Neural progenitor cell (in vitro differentiated cells): ENCODE measurements at regions not wholly inside any gene's neighbourhood (a gene's known extent, or its start where the extent isn't known, plus 50 kb on each side); places are given as distances from the start of the nearest gene placed in this dataset.

ENCODE experiments used
- DNase-seq: peaks from one replicate; pipeline ENCODE4 v3.0.0-alpha.2; 2016; ENCODE audit warnings: low spot score
- H2AFZ ChIP-seq: fragments of 200-600 bp; sonication (generic); replicated peaks from 2 replicates; pipeline ENCODE4 v1.6.1; 2016; ENCODE audit warnings: antibody characterized with exemption
- H3F3A ChIP-seq: fragments of 200-600 bp; sonication (generic); 2 replicates; pipeline ENCODE4 v1.6.1; 2016; ENCODE audit warnings: antibody characterized with exemption, low read depth
- H3K27ac ChIP-seq: fragments of 200-600 bp; sonication (generic); 2 replicates; pipeline ENCODE4 v1.5.1; 2016; ENCODE audit warnings: mild to moderate bottlenecking
- H3K27me3 ChIP-seq: fragments of 200-600 bp; sonication (generic); 2 replicates; pipeline ENCODE4 v1.6.1; 2016; ENCODE audit warnings: mild to moderate bottlenecking, moderate library complexity
- H3K36me3 ChIP-seq: fragments of 200-600 bp; sonication (generic); 2 replicates; pipeline ENCODE4 v1.5.1; 2016
- H3K4me1 ChIP-seq: fragments of 200-600 bp; sonication (generic); 2 replicates; pipeline ENCODE4 v1.6.1; 2016; ENCODE audit warnings: mixed run types
- H3K4me2 ChIP-seq: fragments of 200-600 bp; sonication (generic); 2 replicates; pipeline ENCODE4 v1.6.1; 2016
- H3K4me3 ChIP-seq: fragments of 200-600 bp; sonication (generic); 2 replicates; pipeline ENCODE4 v1.5.1; 2016
- H3K79me2 ChIP-seq: fragments of 200-600 bp; sonication (generic); 2 replicates; pipeline ENCODE4 v1.6.1; 2016; ENCODE audit warnings: low read depth
- H3K9ac ChIP-seq: fragments of 200-600 bp; sonication (generic); 2 replicates; pipeline ENCODE4 v1.6.1; 2016
- H3K9me3 ChIP-seq: fragments of 200-600 bp; sonication (generic); 2 replicates; pipeline ENCODE4 v1.5.1; 2016; ENCODE audit warnings: low read depth
- H4K20me1 ChIP-seq: fragments of 200-600 bp; sonication (generic); 2 replicates; pipeline ENCODE4 v1.6.1; 2016; ENCODE audit warnings: low read depth
- H3K27ac Mint-ChIP-seq: 3 replicates; pipeline ENCODE4 v1.8.0; 2021; ENCODE audit warnings: mixed read lengths
- H3K27me3 Mint-ChIP-seq: 2 replicates; pipeline ENCODE4 v1.8.0; 2022; ENCODE audit warnings: low read depth, mild to moderate bottlenecking, inconsistent platforms, moderate library complexity, mixed read lengths; ENCODE audit not compliant: insufficient read depth
- H3K36me3 Mint-ChIP-seq: 3 replicates; pipeline ENCODE4 v1.8.0; 2021; ENCODE audit warnings: mixed read lengths
- H3K4me1 Mint-ChIP-seq: 3 replicates; pipeline ENCODE4 v1.8.0; 2021; ENCODE audit warnings: mixed read lengths
- H3K4me3 Mint-ChIP-seq: 3 replicates; pipeline ENCODE4 v1.8.0; 2021; ENCODE audit warnings: mild to moderate bottlenecking, moderate library complexity, mixed read lengths
- H3K9me3 Mint-ChIP-seq: 3 replicates; pipeline ENCODE4 v1.8.0; 2020; ENCODE audit warnings: mixed read lengths
- CTCF ChIP-seq: fragments of 200-600 bp; sonication (generic); IDR thresholded peaks from 2 replicates; pipeline ENCODE4 v1.5.1; 2017; ENCODE audit warnings: antibody characterized with exemption, mild to moderate bottlenecking
- EZH2 ChIP-seq: fragments of 200-600 bp; sonication (generic); IDR thresholded peaks from 2 replicates; pipeline ENCODE4 v1.6.1; 2017; ENCODE audit warnings: antibody characterized with exemption, mild to moderate bottlenecking, moderate library complexity
- EZH2phosphoT487 ChIP-seq: fragments of 200-600 bp; sonication (generic); IDR thresholded peaks from 2 replicates; pipeline ENCODE4 v1.6.1; 2017; ENCODE audit warnings: antibody characterized with exemption

GRCh38 chr3:146732325-146732724 is 127.2 kb upstream of the PLSCR5 start:
- peaks cover 15% of the 10 kb centered on the region for H3K9me3 Mint-ChIP-seq
- H3K4me3 Mint-ChIP-seq = no peak overlapping the region
- H3K27ac Mint-ChIP-seq = no peak overlapping the region
- Histone ChIP-seq H3K4me1 (no peaks in the 10 kb centered on the region), H3K27me3 (no peaks in the 10 kb centered on the region), H3K9ac (no peak overlapping the region), H3K36me3 (no peaks in the 10 kb centered on the region), H3F3A (no peaks in the 10 kb centered on the region), H3K9me3 (no peaks in the 10 kb centered on the region), H4K20me1 (no peaks in the 10 kb centered on the region), H3K4me3 (no peak overlapping the region), H3K4me2 (no peak overlapping the region), H3K27ac (no peak overlapping the region), H3K79me2 (no peaks in the 10 kb centered on the region), H2AFZ (no peak overlapping the region)
- TF ChIP-seq CTCF (no peak), EZH2phosphoT487 (no peak), EZH2 (no peak)
- no peak for DNase-seq
- no peaks in the 10 kb centered on the region for H3K27me3 Mint-ChIP-seq
- no peaks in the 10 kb centered on the region for H3K36me3 Mint-ChIP-seq
- H3K4me1 Mint-ChIP-seq = no peaks in the 10 kb centered on the region

- Histone ChIP-seq H3K27ac (no peak overlapping the region), H3K9me3 (no peaks in the 10 kb centered on the region), H3F3A (no peaks in the 10 kb centered on the region), H3K79me2 (no peaks in the 10 kb centered on the region), H3K4me2 (no peak overlapping the region), H3K27me3 (no peaks in the 10 kb centered on the region), H3K4me1 (no peaks in the 10 kb centered on the region), H3K9ac (no peak overlapping the region), H4K20me1 (no peaks in the 10 kb centered on the region), H2AFZ (no peak overlapping the region), H3K4me3 (no peak overlapping the region), H3K36me3 (no peaks in the 10 kb centered on the region)
- no peak for DNase-seq
- Mint-ChIP-seq H3K9me3 (no peaks in the 10 kb centered on the region), H3K4me3 (no peak overlapping the region), H3K27me3 (no peaks in the 10 kb centered on the region), H3K27ac (no peak overlapping the region), H3K36me3 (no peaks in the 10 kb centered on the region), H3K4me1 (no peaks in the 10 kb centered on the region)
- TF ChIP-seq EZH2 = no peak
- no peak for TF ChIP-seq CTCF
- TF ChIP-seq EZH2phosphoT487 = no peak
Observed at GRCh38 chr3:146715170-146715569, 110.0 kb upstream of the PLSCR5 start.

DNA sequence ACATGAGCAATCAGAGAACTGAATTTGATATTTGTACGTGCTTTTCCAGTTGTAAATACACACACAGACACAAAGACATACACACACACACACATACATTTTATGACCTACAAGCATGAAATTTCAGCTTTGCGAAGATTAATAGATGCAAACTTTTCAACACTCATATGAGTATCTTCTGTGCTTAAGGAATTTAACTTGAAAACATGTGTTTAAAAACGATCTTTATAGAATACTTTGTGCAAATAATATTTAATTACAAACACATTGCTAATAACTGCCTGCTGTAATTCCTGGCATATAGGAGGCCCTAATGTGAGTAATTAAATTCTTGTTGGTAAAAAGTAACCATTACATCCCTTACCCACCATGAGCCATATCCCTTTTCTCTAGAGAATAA is 107.7 kb upstream of the PLSCR5 start:
- Mint-ChIP-seq H3K36me3 (no peaks in the 10 kb centered on the region), H3K9me3 (no peaks in the 10 kb centered on the region), H3K4me3 (no peak overlapping the region), H3K27me3 (no peaks in the 10 kb centered on the region), H3K27ac (no peak overlapping the region), H3K4me1 (no peaks in the 10 kb centered on the region)
- TF ChIP-seq CTCF = no peak
- no peak for TF ChIP-seq EZH2
- no peak for TF ChIP-seq EZH2phosphoT487
- Histone ChIP-seq H4K20me1 (no peaks in the 10 kb centered on the region), H3K36me3 (no peaks in the 10 kb centered on the region), H2AFZ (no peak overlapping the region), H3K9me3 (no peaks in the 10 kb centered on the region), H3K79me2 (no peaks in the 10 kb centered on the region), H3K27ac (no peak overlapping the region), H3F3A (no peaks in the 10 kb centered on the region), H3K4me3 (no peak overlapping the region), H3K27me3 (no peaks in the 10 kb centered on the region), H3K9ac (no peak overlapping the region), H3K4me2 (no peak overlapping the region), H3K4me1 (no peaks in the 10 kb centered on the region)
- DNase-seq = no peak

DNA sequence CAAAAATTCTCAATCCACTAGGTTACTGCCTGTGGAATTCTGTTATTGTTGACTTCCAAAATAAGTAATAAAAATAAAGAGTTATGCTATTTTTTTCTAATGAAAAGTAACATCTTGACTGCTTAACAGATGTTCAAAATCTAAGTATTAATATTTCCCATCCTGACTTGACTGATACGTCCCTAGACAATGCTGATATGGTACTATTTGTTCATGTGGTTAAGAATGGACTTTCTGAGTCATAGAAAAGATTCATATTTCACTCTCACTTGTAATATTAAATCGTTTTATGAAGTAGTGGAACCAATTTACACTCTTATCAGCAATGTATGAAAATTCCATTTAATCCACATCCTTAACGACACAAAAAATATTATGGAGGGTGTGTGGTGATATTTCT is 104.8 kb upstream of the PLSCR5 start:
- no peak for DNase-seq
- Mint-ChIP-seq H3K9me3 (no peaks in the 10 kb centered on the region), H3K27ac (no peak overlapping the region), H3K4me1 (no peaks in the 10 kb centered on the region), H3K4me3 (no peak overlapping the region), H3K27me3 (no peaks in the 10 kb centered on the region), H3K36me3 (no peaks in the 10 kb centered on the region)
- Histone ChIP-seq H3K4me3 (no peak overlapping the region), H2AFZ (no peak overlapping the region), H4K20me1 (no peaks in the 10 kb centered on the region), H3K27me3 (no peaks in the 10 kb centered on the region), H3K79me2 (no peaks in the 10 kb centered on the region), H3K9me3 (no peaks in the 10 kb centered on the region), H3K4me2 (no peak overlapping the region), H3F3A (no peaks in the 10 kb centered on the region), H3K4me1 (no peaks in the 10 kb centered on the region), H3K9ac (no peak overlapping the region), H3K36me3 (no peaks in the 10 kb centered on the region), H3K27ac (no peak overlapping the region)
- TF ChIP-seq EZH2phosphoT487 (no peak), EZH2 (no peak), CTCF (no peak)
